Loucy (cell line): ENCODE measurements at regions not wholly inside any gene's neighbourhood (a gene's known extent, or its start where the extent isn't known, plus 50 kb on each side); places are given as distances from the start of the nearest gene placed in this dataset.

Experiments used
- H2AFZ ChIP-seq: fragments of 200-600 bp; sonication (generic); 2 replicates; pipeline ENCODE4 v1.6.0; 2016; ENCODE audit warnings: antibody characterized with exemption, mild to moderate bottlenecking, low read length, moderate library complexity
- H3F3A ChIP-seq: fragments of 200-600 bp; 2 replicates; pipeline ENCODE4 v1.6.0; 2016; ENCODE audit warnings: antibody characterized with exemption, low read depth, mild to moderate bottlenecking
- H3K27me3 ChIP-seq: fragments of 200-600 bp; sonication (generic); 2 replicates; pipeline ENCODE4 v1.6.1; 2014; ENCODE audit warnings: low read length, mild to moderate bottlenecking; ENCODE audit not compliant: insufficient read depth, poor library complexity, severe bottlenecking
- H3K36me3 ChIP-seq: fragments of 200-600 bp; sonication (generic); 2 replicates; pipeline ENCODE4 v1.6.1; 2016; ENCODE audit warnings: low read length; ENCODE audit not compliant: insufficient read depth
- H3K4me1 ChIP-seq: fragments of 200-600 bp; sonication (generic); 2 replicates; pipeline ENCODE4 v1.5.1; 2014; ENCODE audit warnings: low read length, mild to moderate bottlenecking; ENCODE audit not compliant: insufficient read depth, poor library complexity, severe bottlenecking
- H3K4me2 ChIP-seq: fragments of 200-600 bp; sonication (generic); 2 replicates; pipeline ENCODE4 v1.6.0; 2014; ENCODE audit warnings: antibody characterized with exemption, low read length, low read depth, mild to moderate bottlenecking; ENCODE audit not compliant: poor library complexity, severe bottlenecking
- H3K4me3 ChIP-seq: fragments of 200-600 bp; sonication (generic); 2 replicates; pipeline ENCODE4 v1.5.1; 2014; ENCODE audit warnings: low read length, mild to moderate bottlenecking, mixed read lengths; ENCODE audit not compliant: poor library complexity, severe bottlenecking
- H3K79me2 ChIP-seq: fragments of 200-600 bp; sonication (generic); 2 replicates; pipeline ENCODE4 v1.6.1; 2014; ENCODE audit warnings: low read length; ENCODE audit not compliant: insufficient read depth
- H3K9ac ChIP-seq: fragments of 200-600 bp; sonication (generic); 2 replicates; pipeline ENCODE4 v1.6.0; 2014; ENCODE audit warnings: mild to moderate bottlenecking, low read depth, low read length, moderate library complexity; ENCODE audit not compliant: poor library complexity, severe bottlenecking
- H3K9me2 ChIP-seq: fragments of 200-600 bp; sonication (generic); replicated peaks from 2 replicates; pipeline ENCODE4 v1.6.1; 2016; ENCODE audit warnings: low read depth, low read length, mixed read lengths
- H3K9me3 ChIP-seq: fragments of 200-600 bp; sonication (generic); 2 replicates; pipeline ENCODE4 v1.6.1; 2014; ENCODE audit warnings: mild to moderate bottlenecking, antibody characterized with exemption, low read length, low read depth; ENCODE audit not compliant: insufficient read depth
- H4K20me1 ChIP-seq: fragments of 200-600 bp; sonication (generic); 2 replicates; pipeline ENCODE4 v1.6.0; 2014; ENCODE audit warnings: antibody characterized with exemption, low read length, mild to moderate bottlenecking; ENCODE audit not compliant: insufficient read depth, poor library complexity, severe bottlenecking
- EZH2phosphoT487 ChIP-seq: fragments of 200-600 bp; IDR thresholded peaks from 2 replicates; pipeline ENCODE4 v1.6.1; 2018; ENCODE audit warnings: antibody characterized with exemption, mild to moderate bottlenecking, moderate library complexity, borderline replicate concordance
- TF ChIP-seq, protein P1 (sequence below): fragments of 200-600 bp; sonication (generic); conservative IDR thresholded peaks from 2 replicates; pipeline ENCODE4 v1.5.1; 2014; ENCODE audit warnings: mild to moderate bottlenecking, antibody characterized with exemption, low read length

DNA sequence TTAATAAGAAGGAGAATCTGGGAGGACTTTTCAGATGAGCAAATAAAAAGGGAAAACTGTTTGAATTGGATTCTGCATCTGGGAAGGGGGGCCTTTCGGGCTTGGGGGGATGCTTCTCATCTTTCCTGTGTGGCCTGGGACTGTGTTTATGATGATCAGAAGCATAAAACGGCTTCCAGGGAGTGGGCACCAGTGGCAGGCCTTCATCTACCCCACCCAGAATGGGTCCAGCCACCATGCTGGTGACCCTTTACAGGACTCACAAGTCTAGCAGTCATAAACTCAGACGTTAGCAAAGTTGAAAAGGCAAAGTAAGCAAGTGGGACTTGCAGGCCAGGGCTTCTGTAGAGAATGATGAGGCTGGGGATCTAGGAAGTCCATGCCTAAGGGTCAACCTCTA lies 198.3 kb upstream of the ZMIZ1 start:
- Histone ChIP-seq H3K27me3 (no peaks in the 10 kb centered on the region), H3F3A (no peaks in the 10 kb centered on the region), H3K4me2 (no peak overlapping the region), H3K4me3 (no peak overlapping the region), H3K4me1 (peaks cover 9% of the 10 kb centered on the region), H3K9me2 (no peaks in the 10 kb centered on the region), H3K9me3 (no peaks in the 10 kb centered on the region), H2AFZ (no peak overlapping the region), H3K36me3 (no peaks in the 10 kb centered on the region), H3K79me2 (no peaks in the 10 kb centered on the region), H4K20me1 (no peaks in the 10 kb centered on the region), H3K9ac (no peak overlapping the region)
- TF ChIP-seq, protein P1, sequence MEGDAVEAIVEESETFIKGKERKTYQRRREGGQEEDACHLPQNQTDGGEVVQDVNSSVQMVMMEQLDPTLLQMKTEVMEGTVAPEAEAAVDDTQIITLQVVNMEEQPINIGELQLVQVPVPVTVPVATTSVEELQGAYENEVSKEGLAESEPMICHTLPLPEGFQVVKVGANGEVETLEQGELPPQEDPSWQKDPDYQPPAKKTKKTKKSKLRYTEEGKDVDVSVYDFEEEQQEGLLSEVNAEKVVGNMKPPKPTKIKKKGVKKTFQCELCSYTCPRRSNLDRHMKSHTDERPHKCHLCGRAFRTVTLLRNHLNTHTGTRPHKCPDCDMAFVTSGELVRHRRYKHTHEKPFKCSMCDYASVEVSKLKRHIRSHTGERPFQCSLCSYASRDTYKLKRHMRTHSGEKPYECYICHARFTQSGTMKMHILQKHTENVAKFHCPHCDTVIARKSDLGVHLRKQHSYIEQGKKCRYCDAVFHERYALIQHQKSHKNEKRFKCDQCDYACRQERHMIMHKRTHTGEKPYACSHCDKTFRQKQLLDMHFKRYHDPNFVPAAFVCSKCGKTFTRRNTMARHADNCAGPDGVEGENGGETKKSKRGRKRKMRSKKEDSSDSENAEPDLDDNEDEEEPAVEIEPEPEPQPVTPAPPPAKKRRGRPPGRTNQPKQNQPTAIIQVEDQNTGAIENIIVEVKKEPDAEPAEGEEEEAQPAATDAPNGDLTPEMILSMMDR = no peak
- TF ChIP-seq EZH2phosphoT487 = no peak

- no peaks in the 10 kb centered on the region for H4K20me1 ChIP-seq
- no peaks in the 10 kb centered on the region for H3K9me2 ChIP-seq
- H3K79me2 ChIP-seq = no peaks in the 10 kb centered on the region
- no peaks in the 10 kb centered on the region for H3F3A ChIP-seq
- no peak overlapping the region for H3K4me3 ChIP-seq
- H3K36me3 ChIP-seq = no peaks in the 10 kb centered on the region
- no peak for TF ChIP-seq EZH2phosphoT487
- H3K9me3 ChIP-seq = no peaks in the 10 kb centered on the region
- H3K4me2 ChIP-seq = no peak overlapping the region
- no peaks in the 10 kb centered on the region for H3K27me3 ChIP-seq
- no peak overlapping the region for H2AFZ ChIP-seq
- H3K9ac ChIP-seq = no peak overlapping the region
- H3K4me1 ChIP-seq = peaks cover 9% of the 10 kb centered on the region
These were observed 197.0 kb upstream of the ZMIZ1 start for GRCh38 chr10:78871796-78872195.

- no peak overlapping the region for H3K4me2 ChIP-seq
- H2AFZ ChIP-seq = no peak overlapping the region
These were observed 195.4 kb upstream of the ZMIZ1 start for GRCh38 chr10:78873413-78873812.

More at GRCh38 chr10:78873413-78873812, 195.4 kb upstream of the ZMIZ1 start:
- no peaks in the 10 kb centered on the region for H4K20me1 ChIP-seq
- no peaks in the 10 kb centered on the region for H3F3A ChIP-seq
- peaks cover 9% of the 10 kb centered on the region for H3K4me1 ChIP-seq
- no peaks in the 10 kb centered on the region for H3K36me3 ChIP-seq
- no peaks in the 10 kb centered on the region for H3K9me3 ChIP-seq
- no peak overlapping the region for H3K4me3 ChIP-seq
- H3K27me3 ChIP-seq = no peaks in the 10 kb centered on the region
- H3K79me2 ChIP-seq = no peaks in the 10 kb centered on the region
- no peak overlapping the region for H3K9ac ChIP-seq
- TF ChIP-seq, protein P1 = no peak
- TF ChIP-seq EZH2phosphoT487 = no peak
- no peaks in the 10 kb centered on the region for H3K9me2 ChIP-seq
